ENCODE measurements at regions not wholly inside any gene's neighbourhood (a gene's known extent, or its start where the extent isn't known, plus 50 kb on each side); places are given as distances from the start of the nearest gene placed in this dataset.

DNA sequence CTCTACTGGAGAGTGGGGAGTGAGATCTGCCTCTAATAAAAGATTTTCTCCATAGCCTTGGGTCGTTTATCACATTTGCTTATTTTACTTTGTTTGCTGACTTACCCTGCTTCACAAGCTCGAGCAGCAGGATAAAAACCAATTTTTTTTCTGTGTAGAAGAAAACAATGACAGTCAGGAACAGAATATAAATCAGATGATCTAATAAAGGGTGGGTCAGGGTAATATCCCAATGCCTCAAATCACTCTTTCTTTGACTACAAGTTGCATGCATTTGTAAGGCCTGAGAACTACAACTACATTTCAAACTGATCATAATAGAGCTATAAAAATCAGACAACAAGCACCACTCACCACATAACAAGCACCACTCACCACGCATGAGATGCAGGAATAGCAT lies 174.4 kb upstream of the ADARB2 start:
- DNase-seq: no peak

DNA sequence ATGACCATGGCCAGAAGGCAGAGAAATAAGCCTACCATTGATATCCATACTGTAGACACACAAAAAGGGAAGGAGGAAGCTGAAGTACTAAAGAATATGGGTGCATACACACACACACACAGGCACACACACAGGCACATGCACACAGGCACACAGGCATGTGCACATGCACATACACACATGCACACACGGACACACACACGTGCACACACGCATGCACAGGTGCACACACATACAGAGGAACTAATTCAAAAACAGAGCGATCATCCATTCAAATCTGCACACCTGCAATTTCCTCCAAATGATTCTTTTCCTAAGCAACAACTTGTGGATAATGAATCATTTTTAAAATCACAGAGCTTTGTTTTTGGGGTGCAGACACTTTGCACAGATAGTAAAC lies 166.7 kb upstream of the ADARB2 start:
- no peak for DNase-seq

DNA sequence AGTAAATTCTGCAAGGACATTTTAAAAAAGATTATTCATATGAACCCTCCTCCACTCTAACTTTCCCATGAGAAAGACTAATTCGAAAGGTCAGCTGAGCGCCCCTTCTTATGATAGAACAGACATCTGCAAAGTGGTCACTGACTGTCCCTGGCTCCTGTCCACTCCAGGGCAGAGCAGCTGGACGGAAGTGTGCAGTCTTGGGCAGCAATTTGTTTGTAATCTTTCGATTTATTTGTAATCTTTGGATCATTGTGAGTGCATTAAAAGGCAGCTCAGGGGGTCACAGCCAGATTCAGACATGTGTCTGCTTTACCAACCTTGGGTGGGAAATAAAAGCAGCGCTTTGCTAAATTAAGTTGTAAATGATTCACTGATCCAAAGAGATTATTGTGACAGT lies 158.8 kb upstream of the ADARB2 start:
- no peak for DNase-seq

DNA sequence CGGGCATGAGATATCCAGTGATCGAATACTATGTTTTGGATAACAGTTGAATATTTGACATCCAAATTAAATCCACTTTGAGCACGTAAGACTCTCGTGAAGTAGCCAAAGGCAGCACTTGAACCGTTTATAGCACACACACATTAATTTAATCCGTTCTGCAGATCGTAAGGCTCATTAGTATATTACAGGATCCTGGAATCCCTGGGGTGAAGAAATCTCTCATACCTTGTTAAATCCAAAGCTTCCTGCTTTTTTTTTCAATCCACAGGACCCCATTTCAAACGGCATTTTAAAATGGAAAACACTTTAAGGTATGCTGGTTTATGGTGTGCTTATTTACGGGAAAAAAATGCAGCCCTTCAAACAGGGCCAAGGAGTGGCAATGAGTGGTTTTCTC lies 158.4 kb upstream of the ADARB2 start:
- no peak for DNase-seq

DNA sequence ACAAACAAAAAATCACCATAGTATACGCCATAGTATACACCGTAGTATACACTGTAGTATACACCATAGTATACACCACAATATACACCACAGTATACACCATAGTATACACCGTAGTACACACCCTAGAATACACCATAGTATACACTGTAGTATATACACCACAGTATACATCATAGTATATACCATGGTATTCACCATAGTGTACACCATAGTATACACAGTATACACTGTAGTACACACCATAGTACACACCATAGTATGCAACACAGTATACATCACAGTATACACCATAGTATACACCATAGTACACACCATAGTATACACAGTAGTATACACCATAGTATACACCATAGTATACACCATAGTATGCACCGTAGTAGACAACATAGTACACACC lies 157.6 kb upstream of the ADARB2 start:
- DNase-seq: no peak

DNA sequence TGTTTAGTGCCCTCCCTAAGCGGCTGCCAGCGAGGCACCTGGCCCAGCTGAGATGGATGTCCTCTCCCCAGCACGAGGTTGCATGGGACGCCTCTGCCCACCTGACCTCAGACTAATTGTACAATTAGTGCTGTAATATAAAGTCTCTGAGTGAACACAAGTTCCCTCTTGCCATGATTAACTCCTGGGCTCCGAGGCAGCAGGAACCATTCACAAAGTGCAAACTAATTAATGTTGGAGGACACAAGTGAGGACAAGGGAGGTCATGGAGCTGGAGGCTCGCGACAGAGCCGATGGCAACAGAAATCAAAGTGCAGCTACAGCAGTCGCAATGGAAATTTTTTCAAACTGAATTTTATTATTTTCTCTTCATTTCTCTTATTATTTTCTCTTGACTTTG lies 156.6 kb upstream of the ADARB2 start:
- no peak for DNase-seq

DNA sequence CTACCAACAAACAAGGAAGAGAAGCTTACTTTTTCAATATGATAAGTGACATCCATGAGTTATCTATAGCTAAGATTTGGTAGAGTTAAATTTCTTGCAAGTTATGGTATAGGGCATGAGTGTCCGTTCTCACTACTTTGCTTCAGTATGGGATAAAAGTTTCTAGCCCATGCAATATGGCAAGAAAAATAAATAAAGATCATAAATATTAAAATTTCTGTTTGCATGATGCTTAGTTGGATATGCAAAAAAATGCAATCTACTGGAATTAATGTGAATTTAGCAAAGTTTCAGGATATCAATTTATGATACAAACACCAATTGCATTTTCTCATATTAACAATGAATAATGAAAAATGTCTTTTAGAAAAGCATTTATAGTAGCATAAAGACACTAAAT lies 148.7 kb upstream of the ADARB2 start:
- DNase-seq: no peak

DNA sequence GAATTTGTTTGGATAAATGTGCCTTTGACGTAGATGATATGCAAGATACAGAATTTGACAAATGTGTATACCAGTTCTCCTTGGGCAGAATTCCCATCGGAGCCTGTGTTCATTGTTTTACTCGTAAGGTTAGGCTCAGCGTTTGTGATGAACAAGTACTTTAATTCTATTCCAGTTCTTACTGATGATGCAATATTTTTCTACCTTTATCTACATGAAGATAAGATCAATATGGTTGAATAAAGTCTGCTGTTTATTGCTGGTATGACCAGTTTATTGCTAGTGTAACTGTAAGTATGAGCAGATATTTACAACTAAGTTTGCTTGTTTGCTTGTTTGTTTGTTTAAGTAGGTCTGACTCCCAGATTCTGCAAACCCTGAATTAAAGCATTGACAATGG lies 145.4 kb upstream of the ADARB2 start:
- no peak for DNase-seq

DNA sequence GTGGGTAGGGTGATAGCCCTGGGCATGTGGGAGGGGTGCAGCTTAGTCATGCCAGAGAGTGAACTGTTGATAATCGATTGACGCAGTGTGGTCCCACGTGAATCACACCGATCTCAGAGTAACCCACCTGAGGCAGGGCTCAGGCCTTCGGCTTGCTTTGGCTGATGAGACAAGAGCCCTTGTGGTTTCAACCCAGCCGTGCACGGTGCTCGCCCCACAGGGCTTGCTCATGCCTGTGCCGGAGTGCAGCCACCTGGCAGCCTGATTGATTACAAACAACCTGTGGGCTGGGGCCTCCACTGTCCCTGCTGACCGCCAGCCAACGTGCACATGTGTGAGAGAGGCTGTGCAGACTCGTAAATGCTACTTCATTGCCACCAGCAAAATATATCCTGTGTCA lies 144.9 kb upstream of the ADARB2 start:
- no peak for DNase-seq

DNA sequence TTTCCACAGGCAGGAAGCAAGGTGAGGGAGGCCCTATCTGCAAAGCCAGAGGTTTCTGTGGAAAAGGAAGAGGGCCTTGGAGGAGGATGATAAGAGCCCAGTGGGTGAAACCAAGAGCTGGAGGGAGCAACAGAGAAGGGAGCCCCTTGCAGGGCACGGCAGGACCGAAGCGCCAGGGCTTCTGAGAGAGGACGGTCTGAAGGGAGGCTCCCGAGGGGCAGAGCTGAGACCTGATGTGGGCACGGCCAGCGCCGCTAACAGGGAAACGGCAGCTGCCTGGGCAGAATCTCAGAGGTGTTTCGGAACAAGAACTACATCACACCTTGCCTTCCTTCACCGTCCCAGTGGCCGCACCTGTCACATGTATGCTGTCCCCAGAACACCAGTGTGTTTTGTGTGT lies 144.3 kb upstream of the ADARB2 start:
- DNase-seq: no peak

DNA sequence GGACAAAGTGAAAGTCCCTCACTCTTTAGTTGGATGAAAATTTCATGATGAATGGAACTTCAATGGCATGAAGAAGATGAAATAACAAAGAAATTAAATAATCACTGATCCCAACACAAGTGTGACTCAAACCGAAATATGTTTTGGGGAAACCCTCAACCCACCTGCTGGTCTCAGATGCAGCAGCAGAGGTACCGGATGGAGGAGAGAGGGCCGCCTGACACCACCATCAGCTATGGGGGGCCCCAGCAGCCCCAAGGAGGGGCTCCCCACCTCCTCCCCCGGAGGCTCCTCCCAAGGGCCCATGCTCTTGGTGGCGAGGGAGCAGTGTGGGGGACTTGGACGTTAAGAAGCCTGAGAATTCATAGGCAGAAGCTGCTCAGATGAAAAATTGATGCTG lies 137.2 kb upstream of the ADARB2 start:
- DNase-seq: no peak

DNA sequence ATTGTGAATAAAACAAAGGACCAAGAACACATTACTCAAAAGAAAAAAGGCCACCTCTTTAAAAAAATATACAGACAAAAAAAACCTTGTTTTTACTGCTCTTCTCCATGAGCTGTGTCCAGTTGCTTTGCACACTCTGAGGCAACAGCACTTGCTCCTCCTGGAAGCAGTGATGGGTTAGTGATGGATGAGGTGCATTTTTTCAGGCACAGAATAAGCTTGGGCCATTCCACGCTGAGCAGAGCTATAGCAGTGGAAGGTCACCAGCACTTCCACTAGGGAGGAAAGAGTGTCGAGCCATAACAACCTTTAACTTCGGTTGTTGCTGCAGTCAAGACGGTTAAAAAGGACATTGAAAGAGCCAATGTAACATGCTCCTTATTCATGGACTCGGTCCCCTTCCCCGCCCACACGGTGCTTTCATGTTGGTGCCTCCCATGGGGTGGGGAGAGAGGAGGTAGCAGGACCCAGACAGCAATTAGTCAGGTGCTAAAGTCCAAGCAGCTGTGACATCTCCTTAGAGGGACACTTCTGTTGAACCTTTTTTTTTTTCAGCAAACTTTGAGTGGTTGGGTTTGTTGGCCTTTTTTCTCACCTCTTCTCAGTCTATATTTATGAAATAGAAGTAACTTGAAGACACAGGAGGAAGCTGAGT lies 136.5 kb upstream of the ADARB2 start:
- no peak for DNase-seq

DNA sequence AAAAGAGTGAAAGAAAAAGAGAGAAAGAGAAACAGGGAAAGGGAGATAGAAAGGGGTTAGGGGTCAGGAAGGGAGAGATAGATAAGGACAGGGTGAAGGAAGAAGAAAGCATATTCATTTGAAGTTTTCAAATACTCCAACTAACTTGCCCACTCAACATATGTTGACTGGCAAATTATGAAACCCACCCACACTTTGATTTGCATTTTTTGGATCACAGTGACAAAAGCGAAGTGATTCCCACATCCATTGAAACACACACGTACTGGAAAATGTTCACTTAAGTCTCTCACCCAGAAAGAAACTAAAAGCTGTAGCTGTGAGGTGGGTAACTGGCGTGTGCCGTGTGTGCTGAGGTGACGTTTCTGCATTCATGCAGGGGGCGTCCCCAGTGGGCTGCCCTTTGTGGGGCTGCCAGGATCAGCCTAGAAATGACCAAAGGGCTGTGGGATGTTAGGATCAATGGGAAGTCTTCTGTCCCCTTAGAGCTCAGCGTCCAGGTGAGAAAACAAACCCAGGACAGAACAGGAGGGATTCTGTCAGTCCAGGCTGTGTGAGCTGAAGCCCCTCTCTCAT lies 134.9 kb upstream of the ADARB2 start:
- no peak for DNase-seq

DNA sequence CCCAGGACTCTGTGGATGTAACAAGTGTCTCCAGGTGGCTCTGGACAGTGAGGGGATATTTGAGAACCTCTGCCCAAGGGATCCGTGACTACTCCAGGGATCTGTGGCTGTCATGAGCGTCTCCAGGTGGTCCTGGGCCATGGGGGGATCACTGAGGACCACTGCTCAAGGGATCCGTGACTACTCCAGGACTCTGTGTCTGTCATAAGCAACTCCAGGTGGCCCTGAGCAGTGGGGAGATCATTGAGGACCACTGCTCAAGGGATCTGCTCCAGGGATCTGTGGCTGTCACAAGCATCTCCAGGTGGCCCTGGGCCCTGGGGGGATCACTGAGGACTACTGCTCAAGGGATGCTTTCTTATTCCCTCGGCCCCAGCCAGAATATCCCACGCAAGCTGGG lies 133.2 kb upstream of the ADARB2 start:
- DNase-seq: no peak

DNA sequence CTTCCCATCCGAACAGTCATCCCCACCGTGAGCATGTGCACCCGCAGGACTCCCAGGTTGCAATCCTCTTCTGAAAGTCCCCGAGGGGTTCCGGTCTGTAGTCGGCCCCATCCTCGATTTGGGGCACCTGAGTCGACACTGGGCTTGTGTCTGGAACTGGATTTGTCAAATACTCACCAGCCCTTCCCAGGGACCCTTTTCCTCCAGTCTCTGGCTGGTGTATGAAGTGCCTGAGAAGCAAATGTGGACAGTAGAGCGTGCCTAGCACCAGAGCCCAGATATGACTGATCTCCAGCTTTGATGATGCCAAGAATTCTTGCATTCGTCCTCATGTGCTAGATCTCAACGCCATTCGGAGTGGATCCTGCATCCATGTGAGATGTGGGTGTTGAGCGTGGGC lies 132.5 kb upstream of the ADARB2 start:
- DNase-seq: no peak

DNA sequence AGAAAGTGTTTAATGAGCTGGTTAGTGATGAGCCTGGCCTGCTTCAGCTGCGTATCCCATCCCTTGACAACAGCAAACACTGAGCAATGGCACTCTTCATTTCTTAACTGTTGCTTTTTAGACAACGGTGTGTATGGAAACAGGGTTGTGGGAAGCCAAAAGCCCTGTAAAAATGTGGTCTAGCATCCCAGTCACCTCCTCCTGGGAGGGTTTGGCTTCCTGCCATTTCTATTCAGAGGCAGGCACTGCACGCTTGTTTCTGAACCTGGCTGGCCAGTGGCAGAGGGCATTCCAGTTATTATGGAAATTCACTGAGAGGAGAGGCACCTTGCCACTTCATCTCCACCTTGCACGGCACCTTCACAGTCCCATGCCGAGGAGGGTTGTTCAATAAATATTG lies 123.0 kb upstream of the ADARB2 start:
- DNase-seq: no peak

DNA sequence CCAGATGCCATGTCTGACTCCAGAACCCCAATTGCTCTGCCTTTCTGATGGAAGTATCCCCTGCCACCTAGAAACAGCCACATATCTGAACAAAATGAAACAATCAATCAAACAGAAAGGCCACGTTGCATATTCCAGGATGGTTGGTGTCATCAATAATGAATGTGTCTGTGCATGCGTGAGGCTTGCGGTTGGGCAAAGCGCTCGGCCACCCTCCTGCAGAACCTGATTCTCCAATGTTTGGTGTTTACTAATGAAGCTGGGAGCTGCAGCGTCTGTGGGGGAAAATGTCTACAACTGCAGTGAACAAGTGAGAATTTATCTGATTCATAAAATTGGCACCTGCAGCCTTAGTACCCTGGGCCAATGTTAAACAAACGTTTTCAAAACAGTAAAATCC lies 121.2 kb upstream of the ADARB2 start:
- no peak for DNase-seq

DNA sequence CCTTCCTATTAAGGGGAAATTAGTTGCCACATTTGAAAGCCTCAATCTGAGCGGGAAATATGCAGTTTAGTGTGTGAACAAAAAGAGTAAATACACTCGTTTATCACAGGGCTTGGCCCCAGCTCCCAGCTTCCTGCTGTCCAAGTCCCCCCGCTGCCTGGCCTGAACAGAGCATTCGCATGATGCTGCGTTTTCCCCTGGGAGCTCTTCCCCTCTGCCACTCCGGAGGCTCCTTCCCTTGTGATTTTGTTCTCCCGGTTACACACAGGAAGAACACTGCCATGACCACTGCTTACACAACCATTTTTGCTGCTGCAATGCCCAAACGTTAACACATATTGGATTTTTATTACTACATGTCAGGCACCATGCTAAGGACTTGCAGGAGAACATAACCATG lies 120.7 kb upstream of the ADARB2 start:
- no peak for DNase-seq

DNA sequence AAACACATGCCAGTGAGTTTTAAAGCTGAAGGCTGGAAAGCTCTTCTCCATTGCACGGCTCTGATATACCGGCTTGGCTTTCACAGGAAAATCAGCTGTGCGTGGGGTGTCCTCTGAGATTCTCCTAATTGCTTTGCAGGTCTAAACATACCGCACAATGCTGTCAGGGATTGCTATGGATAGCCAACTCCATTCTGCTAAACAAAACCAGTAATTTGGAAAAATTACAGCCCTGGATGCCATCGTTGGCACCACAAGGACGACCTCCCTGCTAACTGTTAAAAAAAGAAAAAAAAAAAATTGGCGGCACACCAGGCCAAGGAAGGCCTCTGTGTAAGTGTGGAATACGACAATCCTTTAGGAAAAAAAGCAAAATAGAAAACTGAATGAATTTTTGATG lies 118.6 kb upstream of the ADARB2 start:
- no peak for DNase-seq

DNA sequence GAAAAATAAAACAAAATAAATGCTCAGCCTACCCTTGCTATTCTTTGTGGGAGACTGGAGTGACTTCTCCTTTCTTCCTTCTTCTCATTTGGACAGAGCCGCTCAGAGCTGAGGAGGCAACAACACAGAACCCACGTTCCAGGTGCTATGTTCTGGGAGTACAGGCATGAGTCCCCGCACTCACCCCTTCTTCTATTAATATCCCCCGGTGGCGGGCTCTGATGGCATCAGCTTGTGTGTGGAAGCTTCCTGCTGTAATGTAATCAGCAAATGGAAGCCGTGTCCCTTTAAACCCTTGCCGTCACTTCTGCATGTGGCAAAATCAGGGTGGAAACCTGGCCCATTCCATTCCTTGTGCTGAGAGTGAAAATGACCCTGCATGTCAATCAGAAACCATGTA lies 116.9 kb upstream of the ADARB2 start:
- DNase-seq: no peak

DNA sequence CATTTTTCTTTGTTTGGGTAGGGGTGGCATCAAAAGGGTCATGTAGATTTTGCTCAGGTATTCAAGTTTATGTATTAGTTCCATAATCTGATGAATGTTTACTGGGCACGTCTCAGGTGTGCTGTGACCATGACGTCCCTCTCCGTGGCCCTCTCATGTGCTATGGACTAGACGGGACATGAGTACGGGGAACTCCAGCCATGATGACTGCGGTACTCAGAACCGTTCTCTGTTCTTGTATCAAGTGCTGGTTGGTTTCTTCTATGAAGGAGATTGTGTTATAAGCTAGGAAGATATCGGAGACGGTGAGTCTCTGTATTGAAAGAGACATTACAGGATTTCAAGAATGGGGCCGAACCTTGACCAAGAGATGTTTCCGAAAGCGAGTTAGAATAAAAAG lies 116.5 kb upstream of the ADARB2 start:
- no peak for DNase-seq

DNA sequence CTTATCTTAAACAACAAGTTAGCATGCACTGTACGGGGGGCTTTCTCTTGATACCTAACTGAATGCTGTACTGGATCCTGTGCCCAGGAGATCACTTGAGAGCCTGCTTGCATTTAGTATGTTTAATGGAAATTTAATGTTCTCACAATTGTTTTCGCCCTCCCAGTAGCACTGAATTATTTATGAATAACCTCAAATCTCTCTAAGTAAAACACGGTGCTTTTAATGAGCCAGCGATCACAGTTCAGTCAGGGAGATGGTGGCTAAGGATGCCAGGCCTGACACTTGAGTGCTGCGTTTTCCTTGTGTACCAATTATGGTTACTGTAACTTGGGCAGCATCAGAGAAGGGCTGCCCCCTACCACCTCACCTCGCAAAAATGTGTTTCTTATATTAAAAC lies 115.5 kb upstream of the ADARB2 start:
- no peak for DNase-seq

DNA sequence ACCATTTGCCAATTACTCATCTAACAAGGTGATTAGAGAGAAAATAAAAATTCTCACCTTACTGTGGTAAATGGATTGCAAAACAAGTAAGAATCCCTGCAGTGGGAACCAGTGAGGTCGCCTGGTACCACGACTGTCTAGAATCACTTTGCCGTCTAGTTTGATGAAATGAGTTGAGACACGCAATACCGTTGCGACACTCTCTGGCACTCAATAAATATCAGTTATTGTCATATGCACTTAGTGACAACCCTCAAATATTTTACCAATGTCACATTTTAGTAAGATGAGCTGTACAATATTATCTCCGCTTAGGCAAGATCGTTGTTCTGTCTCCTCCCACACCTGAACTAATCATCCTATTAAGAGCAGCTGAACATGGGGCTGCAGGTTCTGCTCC lies 114.4 kb upstream of the ADARB2 start:
- no peak for DNase-seq

DNA sequence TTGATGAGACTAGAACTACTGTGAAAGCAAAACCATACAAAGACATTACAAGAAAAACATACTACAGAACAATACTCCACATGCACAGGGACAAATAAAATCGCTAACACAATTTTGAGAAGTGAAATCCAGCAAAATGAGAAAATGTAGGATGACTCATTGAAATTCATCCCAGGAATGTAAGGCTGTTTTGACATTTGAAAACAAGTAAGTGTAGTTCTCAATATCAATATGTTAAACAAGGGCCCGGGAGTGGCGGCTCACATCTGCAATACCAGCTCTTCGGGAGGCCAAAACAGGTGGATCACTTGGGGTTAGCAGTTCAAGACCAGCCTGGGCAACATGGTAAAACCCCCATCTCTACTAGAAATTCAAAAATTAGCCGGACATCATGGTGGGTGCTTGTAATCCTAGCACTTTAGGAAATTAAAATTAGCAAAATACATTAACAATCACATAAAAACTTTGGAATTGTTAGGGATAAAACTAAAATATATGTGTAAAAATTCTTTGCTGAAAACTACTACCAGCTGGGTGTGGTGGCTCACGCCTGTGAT lies 113.7 kb upstream of the ADARB2 start:
- no peak for DNase-seq

DNA sequence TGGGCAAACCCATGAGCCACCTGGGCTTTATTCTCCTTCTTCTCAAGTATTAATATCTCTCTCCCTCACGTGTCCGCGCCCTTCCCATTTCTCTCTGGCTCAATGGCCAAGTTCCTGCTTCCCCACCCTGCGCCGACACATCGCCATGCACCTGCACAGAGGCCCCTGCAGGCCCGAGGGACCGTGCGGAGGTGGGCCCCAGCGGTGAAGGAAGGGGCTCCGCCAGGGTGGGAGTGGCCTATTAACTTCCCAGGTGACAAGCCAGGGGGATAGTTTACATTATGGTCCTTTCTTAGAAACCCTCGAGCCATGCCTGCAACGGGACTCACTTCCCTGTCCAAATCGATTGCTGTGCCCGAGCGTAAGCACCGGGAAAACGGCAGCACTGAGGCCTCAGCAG lies 110.0 kb upstream of the ADARB2 start:
- DNase-seq: no peak

Data from CD4-positive, alpha-beta T cell treated with Interleukin-10 for 1 hour (primary cell).